ENCODE measurements at regions not wholly inside any gene's neighbourhood (a gene's known extent, or its start where the extent isn't known, plus 50 kb on each side); places are given as distances from the start of the nearest gene placed in this dataset.

- TF ChIP-seq, protein P1, sequence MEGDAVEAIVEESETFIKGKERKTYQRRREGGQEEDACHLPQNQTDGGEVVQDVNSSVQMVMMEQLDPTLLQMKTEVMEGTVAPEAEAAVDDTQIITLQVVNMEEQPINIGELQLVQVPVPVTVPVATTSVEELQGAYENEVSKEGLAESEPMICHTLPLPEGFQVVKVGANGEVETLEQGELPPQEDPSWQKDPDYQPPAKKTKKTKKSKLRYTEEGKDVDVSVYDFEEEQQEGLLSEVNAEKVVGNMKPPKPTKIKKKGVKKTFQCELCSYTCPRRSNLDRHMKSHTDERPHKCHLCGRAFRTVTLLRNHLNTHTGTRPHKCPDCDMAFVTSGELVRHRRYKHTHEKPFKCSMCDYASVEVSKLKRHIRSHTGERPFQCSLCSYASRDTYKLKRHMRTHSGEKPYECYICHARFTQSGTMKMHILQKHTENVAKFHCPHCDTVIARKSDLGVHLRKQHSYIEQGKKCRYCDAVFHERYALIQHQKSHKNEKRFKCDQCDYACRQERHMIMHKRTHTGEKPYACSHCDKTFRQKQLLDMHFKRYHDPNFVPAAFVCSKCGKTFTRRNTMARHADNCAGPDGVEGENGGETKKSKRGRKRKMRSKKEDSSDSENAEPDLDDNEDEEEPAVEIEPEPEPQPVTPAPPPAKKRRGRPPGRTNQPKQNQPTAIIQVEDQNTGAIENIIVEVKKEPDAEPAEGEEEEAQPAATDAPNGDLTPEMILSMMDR (IDR thresholded peaks at IDR 0.05; ENCODE audit: low read depth, low read length, missing input control), result no peak
- TF ChIP-seq, protein P2, sequence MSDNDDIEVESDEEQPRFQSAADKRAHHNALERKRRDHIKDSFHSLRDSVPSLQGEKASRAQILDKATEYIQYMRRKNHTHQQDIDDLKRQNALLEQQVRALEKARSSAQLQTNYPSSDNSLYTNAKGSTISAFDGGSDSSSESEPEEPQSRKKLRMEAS (IDR thresholded peaks at IDR 0.05), result no peak
- TF ChIP-seq REST (IDR thresholded peaks at IDR 0.05), result no peak
- TF ChIP-seq, protein P3, sequence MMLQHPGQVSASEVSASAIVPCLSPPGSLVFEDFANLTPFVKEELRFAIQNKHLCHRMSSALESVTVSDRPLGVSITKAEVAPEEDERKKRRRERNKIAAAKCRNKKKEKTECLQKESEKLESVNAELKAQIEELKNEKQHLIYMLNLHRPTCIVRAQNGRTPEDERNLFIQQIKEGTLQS (IDR thresholded peaks at IDR 0.05), result no peak
- TF ChIP-seq JUND (IDR thresholded peaks at IDR 0.05), result no peak
Observed at GRCh38 chr16:9197957-9198661, 106.7 kb downstream of the HAPSTR1 start.

Data from liver (tissue), 3 donors.